RPMI8226 (cell line): ENCODE measurements at regions not wholly inside any gene's neighbourhood (a gene's known extent, or its start where the extent isn't known, plus 50 kb on each side); places are given as distances from the start of the nearest gene placed in this dataset.

ENCODE experiments used
- DNase-seq: peaks from one replicate; pipeline ENCODE4 v3.0.0-alpha.2; 2015

DNA sequence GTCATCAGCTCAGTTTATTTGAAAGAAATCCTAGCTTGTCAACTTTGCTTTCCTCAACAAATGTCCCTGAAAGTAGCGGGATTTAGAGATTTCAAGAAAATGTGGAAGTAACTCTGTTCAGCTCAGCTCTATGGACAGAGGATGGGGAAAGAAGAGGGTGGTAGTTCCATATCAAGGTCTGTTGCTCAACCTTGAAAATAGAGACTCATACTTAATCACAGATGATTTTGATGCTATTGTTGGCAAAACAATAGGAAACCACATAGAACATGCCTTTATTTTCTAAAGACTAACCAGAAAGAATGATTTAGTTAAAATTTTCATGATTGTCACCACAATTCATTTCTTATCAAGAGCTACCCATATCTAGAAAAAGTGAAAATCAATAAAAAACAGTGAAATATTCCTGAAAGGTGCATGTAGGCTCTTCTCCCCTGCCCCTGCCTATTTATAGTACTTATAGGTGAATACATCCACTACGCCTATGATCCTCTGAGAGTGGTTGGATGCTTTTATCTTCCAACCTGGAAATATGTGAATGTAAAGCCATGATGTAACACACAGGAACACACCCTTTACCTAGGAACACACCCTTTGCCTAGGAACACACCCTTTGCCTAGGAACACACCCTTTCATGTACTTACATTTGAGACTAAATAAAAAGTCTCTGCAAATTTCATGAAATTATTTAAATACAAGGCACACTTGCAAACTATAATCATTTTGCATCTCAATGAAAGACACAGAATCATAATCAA, 65.8 kb downstream of the ETAA1 start:
- no peak for DNase-seq

GRCh38 chr2:67463810-67464209, 66.7 kb downstream of the ETAA1 start:
- peak; percentile 88 for DNase-seq

- DNase-seq, result peak; percentile 37
Measured at GRCh38 chr2:67465623-67466022, 68.5 kb downstream of the ETAA1 start.

DNA sequence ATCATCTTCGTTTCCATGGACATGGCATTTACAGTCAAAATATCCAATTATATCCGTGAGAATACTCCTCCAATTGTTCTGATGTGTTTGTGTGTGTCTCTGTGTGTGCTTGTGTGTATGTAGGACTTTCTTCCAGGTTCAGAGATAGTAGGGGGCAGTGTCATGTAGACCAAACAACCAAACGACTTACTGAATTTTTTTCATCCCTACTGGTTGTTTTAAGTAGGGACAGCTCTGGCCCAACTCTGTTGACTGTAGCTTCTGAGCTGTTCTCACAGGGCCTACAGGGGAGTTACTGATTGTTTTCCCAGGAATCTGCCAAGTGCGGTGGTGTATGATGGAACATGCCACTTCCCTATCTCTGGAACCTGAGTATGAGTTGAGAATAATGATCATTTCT, 69.6 kb downstream of the ETAA1 start:
- DNase-seq, result no peak

DNA sequence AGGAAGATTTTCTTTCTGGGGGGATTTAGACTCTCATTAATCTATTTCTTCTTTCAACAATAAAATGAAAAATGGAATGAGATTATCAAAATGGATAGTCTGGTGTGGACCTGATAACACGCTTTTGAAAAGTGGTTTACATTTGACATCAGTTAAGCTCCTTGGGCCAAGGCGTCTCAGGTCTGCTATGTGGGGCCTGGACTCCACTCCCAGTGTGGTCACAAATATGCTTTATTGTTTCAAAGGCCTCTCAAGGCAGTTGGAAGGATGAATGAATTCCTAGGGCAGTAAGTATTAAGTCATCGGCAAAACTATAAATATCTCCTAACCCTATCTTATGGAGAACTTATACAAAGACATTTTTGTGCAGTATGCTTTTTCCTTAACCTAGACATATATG, 74.5 kb downstream of the ETAA1 start:
- DNase-seq, result no peak

GRCh38 chr2:67476809-67477790, 80.0 kb downstream of the ETAA1 start:
- DNase-seq, result peak; percentile 86

DNA sequence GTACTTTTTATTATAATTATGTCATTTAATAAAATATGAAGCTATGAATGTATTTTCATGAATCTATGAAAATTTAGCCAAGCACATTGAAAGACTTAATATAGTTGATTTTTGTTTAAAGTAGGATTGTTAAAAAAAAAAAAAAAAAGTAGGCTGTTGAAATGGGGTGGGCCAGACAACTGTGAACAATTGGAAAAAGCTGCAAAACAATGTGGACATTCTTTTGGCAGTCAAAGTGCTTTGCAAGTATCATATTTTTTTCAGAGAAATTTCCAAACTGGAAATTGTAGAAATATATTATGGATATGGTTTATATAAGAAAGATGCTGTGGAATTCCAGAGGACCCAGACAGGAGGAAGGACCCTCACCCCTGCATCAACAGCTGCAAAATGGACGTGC, 82.1 kb downstream of the ETAA1 start:
- no peak for DNase-seq

GRCh38 chr2:67485431-67485830, 88.3 kb downstream of the ETAA1 start:
- no peak for DNase-seq

- DNase-seq, result no peak
Measured at GRCh38 chr2:67486041-67486796, 89.1 kb downstream of the ETAA1 start.

DNA sequence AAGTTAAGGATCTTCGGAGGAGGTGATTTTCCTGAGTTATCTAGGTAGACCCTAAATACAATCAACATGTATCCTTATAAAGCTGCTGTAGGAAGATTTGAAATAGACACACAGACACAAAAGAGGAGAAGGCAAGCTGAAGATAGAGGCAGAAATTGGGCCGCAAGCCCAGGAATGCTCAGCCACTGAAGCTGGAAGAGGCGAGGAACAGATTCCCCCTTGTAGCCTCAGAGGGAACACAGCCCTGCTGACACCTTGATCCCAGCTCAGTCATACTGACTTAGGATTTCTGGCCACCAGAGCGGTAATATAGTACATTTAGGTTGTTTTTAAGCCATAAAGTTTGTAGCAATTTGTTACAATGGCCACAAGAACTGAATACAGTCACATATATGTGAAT, 90.9 kb downstream of the ETAA1 start:
- DNase-seq, result no peak

DNA sequence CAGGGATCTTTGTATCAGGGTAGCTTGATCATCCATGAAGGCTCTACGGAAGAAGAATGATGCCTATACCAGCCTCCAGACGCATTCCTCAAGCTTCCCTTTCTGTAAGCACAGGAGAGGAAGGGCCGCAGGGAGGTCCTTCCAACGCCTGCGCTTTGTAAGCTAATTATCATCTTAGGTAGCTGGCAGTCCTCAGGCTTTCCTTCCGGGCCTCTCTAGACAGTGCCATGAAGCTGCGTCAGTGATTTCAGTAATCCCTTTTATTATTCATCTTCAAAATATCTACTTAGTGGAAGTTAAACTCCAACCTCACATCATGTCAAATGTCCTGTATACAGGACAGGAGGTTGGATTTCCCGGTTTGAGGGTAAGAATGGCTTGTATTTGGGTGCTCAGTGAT, 92.3 kb downstream of the ETAA1 start:
- DNase-seq, result no peak

DNA sequence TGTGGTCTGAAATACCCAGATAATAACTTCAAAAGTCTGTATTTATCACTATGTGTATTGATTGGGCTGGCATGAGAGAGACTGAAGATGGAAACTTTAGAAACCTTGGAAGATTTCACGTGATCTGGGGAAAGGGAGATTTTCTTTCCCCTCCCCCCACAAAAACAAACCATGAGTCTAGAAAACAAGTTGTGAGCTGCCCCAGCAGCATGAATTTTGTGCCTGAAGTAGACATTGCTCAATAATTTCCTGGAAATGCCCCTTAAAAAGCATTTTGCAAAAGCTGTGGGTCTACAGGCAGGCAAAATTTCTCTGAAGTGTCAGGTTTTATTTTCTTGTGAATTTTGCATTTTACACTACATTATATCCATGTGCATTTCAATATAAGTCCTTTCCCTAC, 101.8 kb downstream of the ETAA1 start:
- no peak for DNase-seq

- no peak for DNase-seq
Measured at GRCh38 chr2:67499989-67500388, 102.9 kb downstream of the ETAA1 start.

DNA sequence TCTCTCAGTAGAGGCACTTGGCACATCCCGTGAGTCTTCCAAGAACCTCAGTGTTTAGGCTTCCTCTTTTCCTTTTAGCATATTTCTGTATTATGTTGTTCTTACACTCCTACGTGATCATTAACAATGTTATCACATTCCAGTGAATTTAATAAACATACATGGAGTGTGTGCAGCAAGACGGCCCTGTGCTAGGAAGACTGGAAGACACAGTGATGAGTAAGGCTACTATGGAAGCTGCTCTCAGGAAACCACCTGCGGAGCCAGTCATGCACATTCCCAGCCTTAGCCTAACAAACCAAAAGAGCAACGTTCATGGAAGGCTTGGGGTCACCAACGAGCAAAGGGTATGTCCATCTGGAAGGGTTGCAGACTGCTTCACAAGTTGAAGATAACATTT, 103.4 kb downstream of the ETAA1 start:
- DNase-seq, result no peak

DNA sequence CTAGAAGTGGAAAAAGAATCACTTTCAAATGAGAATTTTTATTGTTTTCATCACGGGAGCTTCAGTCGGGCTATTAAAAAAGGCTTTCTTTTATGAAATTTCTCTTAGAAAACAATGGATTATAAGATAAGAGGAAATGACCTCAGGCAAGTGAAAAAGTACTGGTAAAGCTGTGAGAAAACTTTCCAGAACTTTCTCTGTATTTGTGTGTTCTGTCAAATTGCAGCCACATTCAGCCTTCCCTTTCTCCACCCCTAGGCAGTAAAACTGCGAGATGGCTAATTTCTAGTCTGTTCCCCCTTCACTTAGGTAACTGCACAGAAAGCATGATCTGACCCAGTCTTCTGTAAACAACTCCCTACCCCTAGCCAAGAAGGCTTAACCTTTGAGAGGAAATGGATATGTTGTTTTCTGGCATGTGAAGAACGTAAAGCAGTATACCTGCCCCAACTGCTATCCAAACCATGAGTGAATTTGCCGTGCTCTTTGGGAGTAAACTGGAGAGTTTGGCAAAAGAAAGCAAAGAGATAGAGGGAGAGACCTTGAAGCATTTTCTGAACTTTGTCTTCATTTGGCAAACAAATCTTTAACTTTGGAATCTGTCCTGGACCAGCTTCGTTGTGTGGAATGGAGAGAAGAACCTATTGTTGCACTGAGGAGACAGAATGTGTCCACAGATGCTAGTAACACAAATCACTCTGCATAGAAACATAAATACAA, 105.4 kb downstream of the ETAA1 start:
- no peak for DNase-seq

DNA sequence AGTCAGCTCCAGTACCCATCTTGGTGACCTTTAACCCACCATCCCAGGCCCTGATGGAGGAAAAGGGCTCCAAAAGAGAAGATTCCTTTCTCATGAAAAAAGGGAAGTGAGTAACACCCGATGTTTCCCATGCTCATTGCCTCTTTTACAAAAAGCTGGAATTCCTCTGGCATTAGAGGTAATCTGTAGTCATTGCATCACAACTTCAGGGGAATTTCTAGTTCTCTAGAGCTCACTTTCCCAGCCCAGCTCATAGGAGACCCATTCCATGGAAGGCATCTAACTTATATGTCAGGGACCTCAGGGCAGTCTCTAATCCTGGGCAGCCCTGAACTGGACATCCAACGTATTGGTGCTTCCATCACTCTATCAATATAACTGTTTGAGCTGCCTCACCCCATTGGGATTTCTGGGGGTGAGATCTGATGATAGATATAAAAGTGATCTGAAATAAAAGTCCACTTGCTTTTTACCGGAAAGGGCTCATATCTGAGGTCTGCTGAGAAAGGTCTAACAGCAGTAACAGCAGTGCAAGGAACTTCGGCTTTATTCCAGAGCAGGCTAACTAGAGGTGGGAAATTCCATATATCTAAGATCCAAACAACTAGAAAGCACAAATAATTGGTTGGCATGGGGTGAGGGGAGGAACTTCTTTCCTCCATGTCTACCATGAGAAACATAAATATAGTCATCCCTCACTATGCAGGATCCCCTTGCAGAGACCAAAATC, 106.1 kb downstream of the ETAA1 start:
- DNase-seq, result no peak

- no peak for DNase-seq
Measured at GRCh38 chr2:67510745-67511144, 113.6 kb downstream of the ETAA1 start.

GRCh38 chr2:67514515-67514914, 117.4 kb downstream of the ETAA1 start:
- no peak for DNase-seq

DNA sequence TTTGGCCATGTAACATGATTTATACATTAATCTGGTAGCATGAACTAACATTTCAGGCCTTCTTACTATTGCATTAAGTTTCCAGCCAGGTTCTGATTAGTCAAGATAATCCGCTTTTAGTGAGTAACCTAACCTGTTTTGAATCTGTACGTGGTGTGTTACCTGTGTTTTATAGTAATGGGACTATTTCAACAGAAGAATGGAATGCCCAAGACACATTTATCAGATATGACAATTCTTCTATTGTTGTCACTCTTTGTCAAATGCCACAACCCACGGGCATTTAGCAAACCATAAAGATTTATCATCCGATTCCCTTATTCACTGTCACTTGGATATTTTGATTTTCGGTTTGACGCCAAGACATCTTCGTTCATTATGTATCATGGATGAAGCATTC, 117.9 kb downstream of the ETAA1 start:
- no peak for DNase-seq

DNA sequence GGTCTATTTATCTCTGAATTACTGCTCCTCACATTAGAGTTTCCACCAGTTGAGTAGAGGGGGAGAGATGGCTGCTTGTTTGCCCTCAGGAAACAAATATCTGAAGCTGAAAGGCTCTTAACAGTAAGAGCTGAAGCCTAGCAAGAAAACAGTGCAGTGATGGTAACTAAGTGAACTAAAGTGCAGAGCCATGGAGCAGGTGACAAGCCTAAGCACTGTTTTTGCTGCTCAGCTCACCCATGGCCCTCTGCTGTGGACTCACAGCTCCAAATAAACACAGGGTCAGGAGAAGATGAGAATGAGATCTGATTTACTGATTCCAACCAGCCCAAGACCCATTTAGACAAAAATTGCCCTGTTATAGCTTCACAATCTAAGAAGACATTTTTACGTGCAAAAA, 118.4 kb downstream of the ETAA1 start:
- DNase-seq, result no peak

DNA sequence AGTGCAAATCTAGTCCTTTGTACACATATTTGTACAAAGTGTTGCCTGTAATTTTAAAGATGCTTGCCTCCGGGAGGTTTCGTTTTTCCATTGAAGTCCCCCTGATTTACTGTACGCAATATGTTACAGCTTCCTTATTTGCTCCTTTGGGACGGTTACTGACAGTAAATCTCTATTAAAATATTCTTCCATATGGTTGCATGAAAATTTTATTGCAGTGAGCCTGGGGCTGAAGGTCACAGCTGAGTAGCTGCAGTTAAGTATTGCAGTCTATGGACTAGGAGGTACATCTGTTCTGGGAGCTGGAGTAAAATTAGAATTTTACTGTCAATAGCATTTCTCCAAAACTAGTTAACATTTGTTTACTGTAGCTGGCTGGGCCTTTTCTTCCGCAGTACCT, 119.2 kb downstream of the ETAA1 start:
- DNase-seq, result no peak
